ENCODE measurements at regions not wholly inside any gene's neighbourhood (a gene's known extent, or its start where the extent isn't known, plus 50 kb on each side); places are given as distances from the start of the nearest gene placed in this dataset.

DNA sequence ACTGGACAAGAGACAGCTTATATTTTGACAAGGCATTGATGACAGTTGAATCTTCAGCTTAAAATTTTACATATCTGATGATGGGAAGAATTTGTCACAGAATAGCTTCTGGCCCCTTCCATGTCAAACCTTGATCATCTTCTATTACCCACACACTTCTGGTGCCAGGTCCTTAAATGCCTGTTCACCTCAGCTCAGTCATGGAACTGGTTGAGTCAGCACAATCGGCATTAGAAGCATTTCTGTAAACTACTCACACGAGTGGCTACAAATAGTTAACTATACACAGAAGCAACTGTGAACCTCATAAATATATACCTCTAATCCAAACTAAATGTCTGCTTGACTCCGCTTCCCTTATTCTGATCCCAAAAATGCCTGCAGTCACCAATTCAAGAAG lies 161.2 kb downstream of the FOXO1 start:
- TF ChIP-seq, protein P1, sequence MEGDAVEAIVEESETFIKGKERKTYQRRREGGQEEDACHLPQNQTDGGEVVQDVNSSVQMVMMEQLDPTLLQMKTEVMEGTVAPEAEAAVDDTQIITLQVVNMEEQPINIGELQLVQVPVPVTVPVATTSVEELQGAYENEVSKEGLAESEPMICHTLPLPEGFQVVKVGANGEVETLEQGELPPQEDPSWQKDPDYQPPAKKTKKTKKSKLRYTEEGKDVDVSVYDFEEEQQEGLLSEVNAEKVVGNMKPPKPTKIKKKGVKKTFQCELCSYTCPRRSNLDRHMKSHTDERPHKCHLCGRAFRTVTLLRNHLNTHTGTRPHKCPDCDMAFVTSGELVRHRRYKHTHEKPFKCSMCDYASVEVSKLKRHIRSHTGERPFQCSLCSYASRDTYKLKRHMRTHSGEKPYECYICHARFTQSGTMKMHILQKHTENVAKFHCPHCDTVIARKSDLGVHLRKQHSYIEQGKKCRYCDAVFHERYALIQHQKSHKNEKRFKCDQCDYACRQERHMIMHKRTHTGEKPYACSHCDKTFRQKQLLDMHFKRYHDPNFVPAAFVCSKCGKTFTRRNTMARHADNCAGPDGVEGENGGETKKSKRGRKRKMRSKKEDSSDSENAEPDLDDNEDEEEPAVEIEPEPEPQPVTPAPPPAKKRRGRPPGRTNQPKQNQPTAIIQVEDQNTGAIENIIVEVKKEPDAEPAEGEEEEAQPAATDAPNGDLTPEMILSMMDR (IDR thresholded peaks at IDR 0.05; ENCODE audit: low read length): no peak
- no peak for TF ChIP-seq EZH2 (IDR thresholded peaks at IDR 0.05; ENCODE audit: borderline replicate concordance, low read length)

More for the DNA sequence above, 161.2 kb downstream of the FOXO1 start:
- Histone ChIP-seq H3F3A (ENCODE audit: insufficient read depth, low read length) (no peaks in the 10 kb centered on the region), H3K9me2 (ENCODE audit: low read depth, low read length) (no peaks in the 10 kb centered on the region), H3K4me2 (ENCODE audit: low read length) (no peak overlapping the region), H3K4me1 (ENCODE audit: insufficient read depth, low read length, severe bottlenecking) (no peaks in the 10 kb centered on the region), H3K4me3 (ENCODE audit: low read depth, low read length, poor library complexity, severe bottlenecking) (no peak overlapping the region), H4K20me1 (ENCODE audit: insufficient read depth, low read length) (no peaks in the 10 kb centered on the region), H3K79me2 (ENCODE audit: insufficient read depth, low read length) (no peaks in the 10 kb centered on the region), H3K9me3 (ENCODE audit: low read length) (no peaks in the 10 kb centered on the region), H2AFZ (ENCODE audit: low read length) (no peak overlapping the region), H3K36me3 (ENCODE audit: insufficient read depth, low read length) (no peaks in the 10 kb centered on the region; the same call in 1 of the 2 replicates), H3K27ac (ENCODE audit: low read depth, low read length, poor library complexity, severe bottlenecking) (no peak overlapping the region), H3K27me3 (ENCODE audit: insufficient read depth, low read length) (no peaks in the 10 kb centered on the region), H3K9ac (ENCODE audit: low read length) (no peak overlapping the region)
